GM23338 (cell line): ENCODE measurements at regions not wholly inside any gene's neighbourhood (a gene's known extent, or its start where the extent isn't known, plus 50 kb on each side); places are given as distances from the start of the nearest gene placed in this dataset.

Experiments
- CTCF ChIP-seq, 2 experiments: fragments of 200-600 bp in 1 of 2; sonication (generic) in 1 of 2; conservative IDR thresholded peaks; 2 replicates each; pipeline versions ENCODE4 v1.5.1 to v1.6.1; 2016 to 2017; ENCODE audit warnings: antibody characterized with exemption in 2 of 2, low read depth in 2 of 2, mild to moderate bottlenecking in 2 of 2, moderate library complexity in 1 of 2
- EZH2phosphoT487 ChIP-seq: fragments of 200-600 bp; sonication (generic); IDR thresholded peaks from one replicate; pipeline ENCODE4 v1.8.1; 2018; ENCODE audit warnings: antibody characterized with exemption; ENCODE audit not compliant: unreplicated experiment
- ZNF114 ChIP-seq: fragments of 250-450 bp; sonication (Bioruptor Pico); IDR thresholded peaks from 2 replicates; pipeline ENCODE4 v1.5.0; 2020; ENCODE audit warnings: mild to moderate bottlenecking, moderate library complexity

GRCh38 chr5:82749461-82749820, 327.8 kb downstream of the TMEM167A start:
- TF ChIP-seq CTCF (conservative IDR thresholded peaks at IDR 0.05; ENCODE audit: low read depth in 2 of 2) (no peak), ZNF114 (CRISPR knock-in tag) (no peak), EZH2phosphoT487 (no peak)
